Thoracic aorta (tissue), 2 donors: ENCODE measurements at regions not wholly inside any gene's neighbourhood (a gene's known extent, or its start where the extent isn't known, plus 50 kb on each side); places are given as distances from the start of the nearest gene placed in this dataset.

Source experiments
- ATAC-seq: fragments of 150-250 bp; one replicate; pipeline ENCODE4 v1.8.0; 2017; ENCODE audit warnings: low read depth; ENCODE audit not compliant: insufficient number of reproducible peaks, low FRiP score
- DNase-seq: peaks from one replicate; pipeline ENCODE4 v3.0.0-alpha.2; 2020; ENCODE audit warnings: low spot score
- H3K27ac ChIP-seq, 2 donors: fragments of 200-600 bp; sonication (generic); 1 replicate in 1 of 2; 2 replicates in 1 of 2; pipeline ENCODE4 v1.5.1; 2016; ENCODE audit warnings: mild to moderate bottlenecking in 2 of 2, moderate library complexity in 2 of 2
- H3K27me3 ChIP-seq: fragments of 200-600 bp; sonication (generic); replicated peaks from 2 replicates; pipeline ENCODE4 v1.6.0; 2016; ENCODE audit warnings: mild to moderate bottlenecking; ENCODE audit not compliant: insufficient read depth
- H3K36me3 ChIP-seq: fragments of 200-600 bp; sonication (generic); one replicate; pipeline ENCODE4 v1.5.1; 2016
- H3K4me1 ChIP-seq, 2 donors: fragments of 200-600 bp; sonication (generic); 1 replicate in 1 of 2; 2 replicates in 1 of 2; pipeline versions ENCODE4 v1.5.1 to v1.6.0; 2016; ENCODE audit warnings: low read depth in 2 of 2, mild to moderate bottlenecking in 1 of 2; ENCODE audit not compliant: control insufficient read depth in 1 of 2
- H3K4me3 ChIP-seq: fragments of 200-600 bp; sonication (generic); 2 replicates; pipeline ENCODE4 v1.5.1; 2016; ENCODE audit warnings: mild to moderate bottlenecking
- H3K9me3 ChIP-seq: fragments of 200-600 bp; sonication (generic); 2 replicates; pipeline ENCODE4 v1.5.1; 2016
- TF ChIP-seq, protein P1 (sequence below): fragments of 200-600 bp; sonication (generic); IDR thresholded peaks from one replicate; pipeline ENCODE4 v1.5.1; 2019; ENCODE audit warnings: antibody characterized with exemption

DNA sequence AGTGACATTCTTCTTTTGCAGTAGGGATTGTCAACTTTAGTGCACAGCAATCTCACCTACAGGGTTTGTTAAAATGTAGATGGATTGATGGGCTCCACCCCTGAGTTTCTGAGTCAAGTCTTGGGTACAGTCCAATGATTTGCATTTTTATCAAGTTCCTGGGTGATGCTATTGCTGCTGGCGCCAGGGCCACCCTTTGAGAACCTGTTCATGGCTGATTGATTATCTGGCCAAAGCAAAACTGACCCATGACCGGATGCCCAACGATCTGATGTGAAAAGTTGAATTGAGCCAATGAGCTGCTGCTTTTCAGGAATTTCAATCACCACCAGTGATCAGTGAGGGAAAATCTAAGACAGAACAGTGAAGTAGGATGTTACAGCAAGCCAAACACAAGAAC lies 675.3 kb downstream of the TMEM182 start:
- TF ChIP-seq, protein P1, sequence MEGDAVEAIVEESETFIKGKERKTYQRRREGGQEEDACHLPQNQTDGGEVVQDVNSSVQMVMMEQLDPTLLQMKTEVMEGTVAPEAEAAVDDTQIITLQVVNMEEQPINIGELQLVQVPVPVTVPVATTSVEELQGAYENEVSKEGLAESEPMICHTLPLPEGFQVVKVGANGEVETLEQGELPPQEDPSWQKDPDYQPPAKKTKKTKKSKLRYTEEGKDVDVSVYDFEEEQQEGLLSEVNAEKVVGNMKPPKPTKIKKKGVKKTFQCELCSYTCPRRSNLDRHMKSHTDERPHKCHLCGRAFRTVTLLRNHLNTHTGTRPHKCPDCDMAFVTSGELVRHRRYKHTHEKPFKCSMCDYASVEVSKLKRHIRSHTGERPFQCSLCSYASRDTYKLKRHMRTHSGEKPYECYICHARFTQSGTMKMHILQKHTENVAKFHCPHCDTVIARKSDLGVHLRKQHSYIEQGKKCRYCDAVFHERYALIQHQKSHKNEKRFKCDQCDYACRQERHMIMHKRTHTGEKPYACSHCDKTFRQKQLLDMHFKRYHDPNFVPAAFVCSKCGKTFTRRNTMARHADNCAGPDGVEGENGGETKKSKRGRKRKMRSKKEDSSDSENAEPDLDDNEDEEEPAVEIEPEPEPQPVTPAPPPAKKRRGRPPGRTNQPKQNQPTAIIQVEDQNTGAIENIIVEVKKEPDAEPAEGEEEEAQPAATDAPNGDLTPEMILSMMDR: no peak
- H3K27ac ChIP-seq: no peak overlapping the region
- DNase-seq (no peak), ATAC-seq (no peak)
- no peaks in the 10 kb centered on the region for H3K9me3 ChIP-seq
- H3K4me3 ChIP-seq: no peak overlapping the region
- no peaks in the 10 kb centered on the region for H3K36me3 ChIP-seq
- H3K4me1 ChIP-seq: no peaks in the 10 kb centered on the region
- no peaks in the 10 kb centered on the region for H3K27me3 ChIP-seq

DNA sequence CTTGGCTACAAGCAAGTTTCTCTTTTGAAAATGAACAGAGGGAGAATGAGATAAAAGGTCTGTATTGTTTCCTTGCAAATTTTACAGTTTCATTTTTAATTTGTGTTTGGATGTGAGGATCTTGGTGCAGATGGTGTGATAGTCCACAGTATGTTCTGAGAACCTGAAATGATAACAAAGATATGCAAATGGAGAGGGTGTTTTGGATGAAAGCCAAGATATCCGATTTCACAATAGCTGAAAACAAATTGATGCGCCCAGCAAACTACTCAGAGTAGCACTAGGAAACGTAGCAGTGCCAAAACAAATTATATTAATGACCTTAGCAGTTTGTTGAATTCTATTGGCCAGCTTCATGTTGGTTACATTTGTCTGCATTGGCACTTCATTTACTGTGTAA lies 683.5 kb downstream of the TMEM182 start:
- Histone ChIP-seq H3K4me3 (no peak overlapping the region), H3K27ac (no peak overlapping the region), H3K4me1 (no peaks in the 10 kb centered on the region), H3K36me3 (no peaks in the 10 kb centered on the region), H3K9me3 (no peaks in the 10 kb centered on the region), H3K27me3 (no peaks in the 10 kb centered on the region)
- TF ChIP-seq, protein P1: no peak
- ATAC-seq (no peak), DNase-seq (no peak)

DNA sequence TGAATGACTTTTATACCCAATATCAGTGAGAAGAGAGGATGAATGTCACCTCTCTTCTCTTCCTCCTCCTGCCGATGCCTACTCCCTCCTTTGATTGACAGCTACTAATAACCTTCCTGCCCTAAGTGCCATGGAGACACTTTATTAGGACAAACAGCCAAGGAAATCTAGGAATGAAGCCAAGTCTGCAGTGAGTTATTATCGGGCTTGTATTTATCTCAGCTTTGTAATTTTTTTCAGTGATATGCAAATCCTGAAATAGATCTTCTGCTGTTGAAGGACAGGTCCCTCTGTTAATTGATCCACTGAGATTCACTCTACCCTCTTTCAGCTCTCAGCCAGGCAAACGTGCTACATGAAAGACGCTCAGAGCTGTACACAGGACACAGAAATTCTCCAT lies 686.7 kb downstream of the TMEM182 start:
- Histone ChIP-seq H3K4me3 (no peak overlapping the region), H3K36me3 (no peaks in the 10 kb centered on the region), H3K27ac (no peak overlapping the region), H3K27me3 (no peaks in the 10 kb centered on the region), H3K9me3 (no peaks in the 10 kb centered on the region), H3K4me1 (no peaks in the 10 kb centered on the region)
- ATAC-seq (no peak), DNase-seq (no peak)
- TF ChIP-seq, protein P1: no peak

DNA sequence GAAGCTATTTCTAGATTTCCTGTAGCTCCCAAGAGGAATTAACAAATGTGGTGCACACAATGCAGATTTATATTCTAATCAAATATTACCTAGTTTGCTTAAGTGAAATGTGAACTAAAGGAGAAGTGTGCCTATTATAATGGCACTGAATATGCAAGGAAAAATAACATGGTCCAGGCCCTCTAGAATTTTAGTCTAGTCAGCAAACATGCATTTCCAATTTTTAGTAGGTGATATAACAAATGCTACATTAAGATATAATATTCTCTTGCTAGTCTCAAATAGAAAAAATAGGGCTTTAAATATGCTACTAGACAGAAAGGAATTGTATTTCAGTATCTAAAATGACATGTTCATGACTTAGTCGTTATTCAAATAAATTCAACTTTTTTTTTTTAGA lies 689.5 kb downstream of the TMEM182 start:
- no peak overlapping the region for H3K4me3 ChIP-seq
- no peaks in the 10 kb centered on the region for H3K9me3 ChIP-seq
- no peaks in the 10 kb centered on the region for H3K27me3 ChIP-seq
- ATAC-seq: no peak
- no peak for DNase-seq
- H3K36me3 ChIP-seq: no peaks in the 10 kb centered on the region
- H3K27ac ChIP-seq: no peak overlapping the region
- no peaks in the 10 kb centered on the region for H3K4me1 ChIP-seq
- TF ChIP-seq, protein P1: no peak

DNA sequence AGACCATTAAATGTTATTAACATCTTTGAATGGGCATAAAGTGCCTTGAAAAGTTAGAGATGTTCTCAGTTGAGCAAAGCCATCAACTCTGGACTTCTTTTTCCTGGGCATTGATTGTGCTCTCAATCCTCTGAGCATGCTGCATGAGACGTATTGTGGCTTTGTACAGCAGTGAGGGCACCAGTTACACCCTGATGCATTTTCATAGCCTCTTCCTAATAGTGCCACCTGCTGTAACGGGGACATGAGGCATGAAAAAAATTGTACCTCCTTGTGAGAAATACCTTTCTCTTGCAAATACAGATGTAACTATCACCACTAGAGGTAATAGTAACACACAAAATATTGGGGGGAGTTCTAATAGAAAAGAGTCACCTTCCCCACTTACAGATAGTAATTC lies 697.5 kb downstream of the TMEM182 start:
- TF ChIP-seq, protein P1: no peak
- no peaks in the 10 kb centered on the region for H3K36me3 ChIP-seq
- H3K27me3 ChIP-seq: no peaks in the 10 kb centered on the region
- ATAC-seq: no peak
- no peak for DNase-seq
- H3K4me3 ChIP-seq: no peak overlapping the region
- no peaks in the 10 kb centered on the region for H3K9me3 ChIP-seq
- H3K4me1 ChIP-seq: no peaks in the 10 kb centered on the region
- no peak overlapping the region for H3K27ac ChIP-seq
